ENCODE measurements at regions not wholly inside any gene's neighbourhood (a gene's known extent, or its start where the extent isn't known, plus 50 kb on each side); places are given as distances from the start of the nearest gene placed in this dataset.

- intact Hi-C loops (cut with micrococcal nuclease) = no loop called here
Observed at GRCh38 chr2:175475130-175475529, 293.6 kb upstream of the ATP5MC3 start.

- intact Hi-C loops (cut with micrococcal nuclease) = no loop called here
Observed at GRCh38 chr2:175468431-175469098, 287.1 kb upstream of the ATP5MC3 start.

DNA sequence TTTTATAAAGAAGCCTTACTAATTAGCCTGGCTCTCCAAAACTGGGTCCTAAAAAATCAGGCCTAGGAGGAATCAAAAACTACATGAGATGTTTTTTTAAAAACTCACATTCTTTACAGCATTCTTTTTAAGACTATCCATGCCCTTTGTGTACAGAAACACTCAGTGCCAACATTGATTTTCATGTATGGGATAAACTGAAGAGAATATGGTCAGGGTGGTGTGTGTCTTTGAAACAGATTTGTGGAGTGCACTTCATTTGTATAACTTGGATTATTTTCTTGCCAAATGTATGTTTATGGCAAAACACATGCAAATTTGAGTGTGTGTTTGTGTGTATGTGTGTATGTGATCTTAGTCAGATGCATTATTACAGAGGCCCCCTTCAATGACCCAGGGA is 283.6 kb upstream of the ATP5MC3 start:
- intact Hi-C loops (cut with micrococcal nuclease) = no loop called here

GRCh38 chr2:175464311-175464670 is 282.8 kb upstream of the ATP5MC3 start:
- intact Hi-C loops (cut with micrococcal nuclease) = no loop called here

DNA sequence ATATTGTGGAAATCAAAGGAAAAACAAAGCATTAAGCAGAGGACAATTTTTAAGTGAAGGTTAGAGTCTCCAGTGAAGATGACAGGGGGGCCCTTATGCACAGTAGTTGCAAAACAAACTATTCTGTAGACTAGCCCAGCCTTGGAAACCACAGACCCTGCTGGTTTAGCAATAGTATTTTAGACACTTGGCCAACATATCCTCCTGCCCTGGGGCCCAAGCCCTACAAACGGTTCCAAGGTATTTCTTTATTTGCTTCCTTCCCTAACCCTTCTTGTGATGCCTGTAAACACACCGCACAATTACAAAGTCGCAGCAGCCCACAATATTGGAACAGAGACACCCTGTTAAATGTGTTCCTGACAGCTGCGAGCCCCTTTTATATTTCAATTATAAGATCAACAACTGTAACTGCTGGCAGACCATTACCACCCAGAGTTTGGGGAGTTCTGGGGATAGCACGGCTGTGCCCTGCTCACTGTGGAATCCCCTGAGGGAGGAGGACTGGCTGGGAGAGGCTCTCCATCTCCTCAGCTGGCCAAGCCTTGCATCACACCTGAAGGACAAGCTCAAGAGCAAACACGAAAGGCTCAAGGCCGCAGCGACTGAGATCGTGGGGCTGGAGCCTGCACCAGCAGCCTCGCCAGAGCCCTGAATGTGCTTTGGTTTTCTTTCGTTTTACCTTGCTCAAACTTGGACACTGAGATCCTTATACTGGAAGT is 282.2 kb upstream of the ATP5MC3 start:
- intact Hi-C loops (cut with micrococcal nuclease) = no loop called here

DNA sequence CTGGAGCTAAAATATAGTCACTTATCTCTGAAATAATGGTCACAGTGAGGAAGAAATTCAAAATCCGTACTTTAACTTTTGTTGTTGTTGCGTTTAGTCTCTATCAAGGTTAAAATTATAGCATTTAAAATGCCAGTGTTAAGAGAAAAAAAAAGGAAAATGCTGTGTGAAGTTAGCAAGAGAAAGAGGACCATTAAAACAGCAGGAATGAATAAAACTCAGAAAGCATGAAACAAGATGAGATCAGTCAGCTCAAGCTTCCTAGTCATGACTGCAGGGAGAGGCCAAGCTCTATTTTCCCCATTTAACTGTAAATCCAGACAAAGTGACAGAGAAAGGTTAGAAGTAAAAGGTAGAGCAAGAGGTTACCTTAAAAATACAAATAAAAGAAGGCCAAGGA is 281.7 kb upstream of the ATP5MC3 start:
- intact Hi-C loops (cut with micrococcal nuclease) = no loop called here

GRCh38 chr2:175462246-175462645 is 280.7 kb upstream of the ATP5MC3 start:
- intact Hi-C loops (cut with micrococcal nuclease) = no loop called here

- intact Hi-C loops (cut with micrococcal nuclease) = no loop called here
Observed at GRCh38 chr2:175461839-175462238, 280.3 kb upstream of the ATP5MC3 start.

- intact Hi-C loops (cut with micrococcal nuclease) = no loop called here
Observed at GRCh38 chr2:175457895-175458448, 276.5 kb upstream of the ATP5MC3 start.

DNA sequence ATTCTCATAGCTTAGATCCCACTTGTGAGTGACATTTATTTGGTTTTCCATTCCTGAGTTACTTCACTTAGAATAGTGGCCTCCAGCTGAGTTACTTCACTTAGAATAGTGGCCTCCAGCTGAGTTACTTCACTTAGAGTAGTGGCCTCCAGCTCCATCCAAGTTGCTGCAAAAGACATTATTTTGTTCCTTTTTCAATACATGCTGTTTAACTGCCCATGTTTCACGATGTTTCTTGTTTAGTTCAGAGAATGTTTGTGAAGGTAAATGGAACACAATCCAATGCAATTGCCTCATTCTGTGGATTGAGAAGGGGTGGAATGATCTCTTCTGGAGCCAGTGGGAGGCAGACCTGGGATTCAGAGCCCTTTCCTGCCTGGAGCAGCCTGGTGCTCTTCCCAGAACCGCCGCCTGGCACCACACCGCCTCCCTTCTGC is 273.5 kb upstream of the ATP5MC3 start:
- intact Hi-C loops (cut with micrococcal nuclease) = no loop called here

DNA sequence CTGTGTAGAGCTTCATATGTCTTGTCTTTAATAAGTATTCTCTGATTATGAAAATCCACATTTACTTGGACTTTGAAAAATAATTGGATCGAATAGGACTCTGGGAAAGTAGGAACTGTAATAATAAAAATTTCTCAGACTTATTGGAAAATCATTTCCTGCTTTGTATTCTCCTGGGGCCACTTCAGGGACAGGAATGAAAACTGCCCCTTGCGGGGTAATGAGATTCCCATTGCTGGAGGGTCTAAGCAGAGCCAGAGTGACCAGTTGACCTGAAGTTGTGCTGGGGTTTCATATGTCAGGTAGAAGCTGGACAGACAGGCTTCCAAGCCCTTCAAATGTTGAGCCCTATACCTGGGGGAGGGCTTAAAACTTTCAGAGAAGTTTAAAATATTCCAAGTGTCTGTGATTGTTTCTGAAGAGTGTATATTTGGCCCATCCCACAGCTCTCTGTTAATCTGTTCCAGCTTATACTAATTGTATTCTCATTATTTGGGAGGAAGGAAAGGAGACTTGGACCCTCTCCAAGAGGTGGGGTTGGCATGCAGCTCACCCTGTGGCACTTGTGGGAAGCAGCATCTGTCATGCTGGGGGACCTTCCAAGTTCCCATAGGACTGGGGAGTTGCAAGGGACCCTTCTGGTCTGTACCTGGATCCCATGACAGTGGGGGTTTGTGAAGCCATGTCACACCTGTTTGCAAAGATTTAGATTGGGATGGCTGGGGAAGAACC is 268.7 kb upstream of the ATP5MC3 start:
- intact Hi-C loops (cut with micrococcal nuclease) = no loop called here

GRCh38 chr2:175449616-175450015 is 268.1 kb upstream of the ATP5MC3 start:
- intact Hi-C loops (cut with micrococcal nuclease) = no loop called here

- intact Hi-C loops (cut with micrococcal nuclease) = no loop called here
Observed at GRCh38 chr2:175446201-175446600, 264.7 kb upstream of the ATP5MC3 start.

GRCh38 chr2:175445281-175445680 is 263.8 kb upstream of the ATP5MC3 start:
- intact Hi-C loops (cut with micrococcal nuclease) = no loop called here

DNA sequence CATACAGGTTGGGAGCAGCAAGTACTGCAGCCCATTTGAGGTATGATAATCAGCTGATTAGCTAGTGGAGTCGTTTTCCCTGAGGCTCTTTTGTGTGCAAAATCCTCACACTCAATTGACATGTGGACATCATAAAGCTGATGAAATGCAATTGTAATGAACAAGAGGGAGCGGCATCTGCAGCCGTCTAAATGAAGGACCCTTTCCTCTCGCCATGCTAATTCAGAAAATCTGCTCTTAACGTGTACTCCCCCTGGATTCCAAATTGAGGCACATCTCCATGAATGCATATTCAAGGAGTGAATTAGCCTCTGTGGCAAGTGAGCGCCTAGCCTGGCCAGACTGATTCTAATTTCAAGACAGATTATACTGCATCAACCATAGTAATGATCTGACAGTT is 260.9 kb upstream of the ATP5MC3 start:
- intact Hi-C loops (cut with micrococcal nuclease) = no loop called here

GRCh38 chr2:175441181-175441761 is 259.8 kb upstream of the ATP5MC3 start:
- intact Hi-C loops (cut with micrococcal nuclease) = no loop called here

GRCh38 chr2:175439416-175439815 is 257.9 kb upstream of the ATP5MC3 start:
- intact Hi-C loops (cut with micrococcal nuclease) = no loop called here

- intact Hi-C loops (cut with micrococcal nuclease) = no loop called here
Observed at GRCh38 chr2:175437167-175437566, 255.7 kb upstream of the ATP5MC3 start.

DNA sequence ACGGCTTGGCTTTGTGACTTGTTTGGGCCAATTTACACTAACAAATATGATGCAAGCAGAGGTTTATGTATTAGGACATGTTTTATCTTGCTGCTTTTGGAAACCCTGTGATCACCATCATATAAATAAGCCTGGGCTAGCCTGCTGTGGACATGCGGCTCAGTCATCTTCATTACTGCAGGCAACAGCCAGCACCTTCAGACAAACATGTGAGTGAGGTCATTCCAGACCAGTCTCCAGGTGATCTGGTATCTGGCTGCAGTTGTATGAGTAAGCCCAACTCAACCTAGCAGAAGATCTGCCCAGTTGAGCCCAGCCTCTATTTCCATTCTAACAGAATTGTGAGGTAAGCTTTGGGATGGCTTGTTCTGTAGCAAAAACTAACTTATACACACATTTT is 254.6 kb upstream of the ATP5MC3 start:
- intact Hi-C loops (cut with micrococcal nuclease) = no loop called here

DNA sequence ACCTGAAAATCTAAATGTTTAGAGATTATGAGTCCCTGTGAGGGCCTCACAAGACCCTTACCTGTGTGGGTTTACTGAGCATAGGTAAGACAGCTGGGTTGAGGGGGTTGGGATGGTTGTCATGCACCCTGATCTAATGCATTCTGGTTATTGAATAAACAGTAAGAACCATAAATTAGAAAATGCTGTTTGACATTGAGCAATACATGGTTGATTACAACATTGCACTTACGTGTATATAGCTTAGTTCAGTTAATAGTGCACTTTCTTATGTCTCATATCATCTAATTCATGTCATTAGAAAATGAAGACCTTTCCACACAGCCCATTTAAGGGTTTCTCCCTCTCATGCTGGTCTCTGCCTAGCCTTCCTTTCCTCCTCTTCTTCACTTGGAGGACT is 253.5 kb upstream of the ATP5MC3 start:
- intact Hi-C loops (cut with micrococcal nuclease) = no loop called here

- intact Hi-C loops (cut with micrococcal nuclease) = no loop called here
Observed at GRCh38 chr2:175432793-175433192, 251.3 kb upstream of the ATP5MC3 start.

DNA sequence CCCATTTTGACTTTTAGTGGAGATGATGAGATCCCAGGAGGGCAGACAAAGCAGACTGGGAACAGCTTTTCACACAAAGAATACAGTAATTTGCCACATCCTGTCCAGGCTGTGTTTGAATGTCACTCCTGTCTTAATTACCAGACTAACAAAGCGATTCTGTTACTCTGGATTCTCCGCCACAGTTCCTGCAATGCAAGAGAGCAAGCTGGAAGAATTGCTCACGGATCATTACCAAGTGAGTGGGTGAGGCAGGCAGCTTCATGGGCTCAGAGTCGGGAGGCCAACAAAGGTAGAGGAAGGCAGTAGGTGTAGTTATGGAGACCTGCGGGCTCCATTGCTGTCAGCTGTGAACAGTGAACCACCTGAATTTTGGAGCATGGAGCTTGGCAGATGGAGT is 250.5 kb upstream of the ATP5MC3 start:
- intact Hi-C loops (cut with micrococcal nuclease) = no loop called here

All from T-helper 1 cell treated with Interleukin-12 subunit alpha and Interleukin-12 subunit beta and Interleukin-4 antibody, amounts not matched to agents 30 ng/mL and 1 ng/mL, for 36 hours (primary cell).